Liver (tissue), 3 donors: ENCODE measurements at regions not wholly inside any gene's neighbourhood (a gene's known extent, or its start where the extent isn't known, plus 50 kb on each side); places are given as distances from the start of the nearest gene placed in this dataset.

Source experiments
- ATF3 ChIP-seq: IDR thresholded peaks from 2 replicates; pipeline ENCODE4 v1.6.1; 2016; ENCODE audit warnings: antibody characterized with exemption
- CTCF ChIP-seq: fragments of 150-350 bp; IDR thresholded peaks from 2 replicates; pipeline ENCODE4 v1.5.1; 2017; ENCODE audit warnings: improper control_type of control experiment, low read depth, low read length; ENCODE audit not compliant: missing input control
- EGR1 ChIP-seq, 2 donors: IDR thresholded peaks; 2 replicates each; pipeline ENCODE4 v1.6.1; 2016 to 2018; ENCODE audit warnings: antibody characterized with exemption in 2 of 2, low read depth in 2 of 2
- GABPA ChIP-seq, 2 donors: IDR thresholded peaks in 1 of 2; conservative IDR thresholded peaks in 1 of 2; 2 replicates each; pipeline ENCODE4 v1.6.1; 2016; ENCODE audit warnings: antibody characterized with exemption in 2 of 2, mild to moderate bottlenecking in 1 of 2, moderate library complexity in 1 of 2
- JUND ChIP-seq, 2 donors: IDR thresholded peaks; 2 replicates each; pipeline ENCODE4 v1.6.1; 2016; ENCODE audit warnings: antibody characterized with exemption in 2 of 2
- MAX ChIP-seq: IDR thresholded peaks from 2 replicates; pipeline ENCODE4 v1.6.1; 2016; ENCODE audit warnings: antibody characterized with exemption
- RAD21 ChIP-seq, 2 donors: IDR thresholded peaks; 2 replicates each; pipeline ENCODE4 v1.6.1; 2016; ENCODE audit warnings: antibody characterized with exemption in 2 of 2, mild to moderate bottlenecking in 2 of 2
- REST ChIP-seq: IDR thresholded peaks from 2 replicates; pipeline ENCODE4 v1.6.1; 2016; ENCODE audit warnings: antibody characterized with exemption, mild to moderate bottlenecking
- SP1 ChIP-seq: IDR thresholded peaks from 2 replicates; pipeline ENCODE4 v1.6.1; 2018; ENCODE audit warnings: antibody characterized with exemption, mild to moderate bottlenecking
- TAF1 ChIP-seq: conservative IDR thresholded peaks from 2 replicates; pipeline ENCODE4 v1.6.1; 2016; ENCODE audit warnings: antibody characterized with exemption, mild to moderate bottlenecking
- YY1 ChIP-seq: IDR thresholded peaks from 2 replicates; pipeline ENCODE4 v1.6.1; 2016; ENCODE audit warnings: antibody characterized with exemption, mild to moderate bottlenecking
- donor health status: healthy.
- donor health status: healthy.

- TF ChIP-seq TAF1 (no peak), YY1 (no peak), CTCF (no peak), RAD21 (IDR thresholded peaks at IDR 0.05) (no peak), GABPA (IDR thresholded peaks at IDR 0.05 in 1 of 2, conservative IDR thresholded peaks at IDR 0.05 in 1 of 2) (no peak), REST (no peak), EGR1 (IDR thresholded peaks at IDR 0.05; ENCODE audit: low read depth in 2 of 2) (no peak), MAX (no peak), SP1 (no peak), JUND (IDR thresholded peaks at IDR 0.05) (no peak), ATF3 (no peak)
Measured at GRCh38 chr5:8750100-8750499, 795.8 kb downstream of the SEMA5A start.
